ENCODE measurements at regions not wholly inside any gene's neighbourhood (a gene's known extent, or its start where the extent isn't known, plus 50 kb on each side); places are given as distances from the start of the nearest gene placed in this dataset.

- Histone ChIP-seq H3K4me1 (no peaks in the 10 kb centered on the region), H3K36me3 (no peaks in the 10 kb centered on the region), H3K27ac (no peak overlapping the region), H3K4me3 (no peak overlapping the region), H3K27me3 (no peaks in the 10 kb centered on the region), H3K9me3 (no peaks in the 10 kb centered on the region)
- TF ChIP-seq, protein P1, sequence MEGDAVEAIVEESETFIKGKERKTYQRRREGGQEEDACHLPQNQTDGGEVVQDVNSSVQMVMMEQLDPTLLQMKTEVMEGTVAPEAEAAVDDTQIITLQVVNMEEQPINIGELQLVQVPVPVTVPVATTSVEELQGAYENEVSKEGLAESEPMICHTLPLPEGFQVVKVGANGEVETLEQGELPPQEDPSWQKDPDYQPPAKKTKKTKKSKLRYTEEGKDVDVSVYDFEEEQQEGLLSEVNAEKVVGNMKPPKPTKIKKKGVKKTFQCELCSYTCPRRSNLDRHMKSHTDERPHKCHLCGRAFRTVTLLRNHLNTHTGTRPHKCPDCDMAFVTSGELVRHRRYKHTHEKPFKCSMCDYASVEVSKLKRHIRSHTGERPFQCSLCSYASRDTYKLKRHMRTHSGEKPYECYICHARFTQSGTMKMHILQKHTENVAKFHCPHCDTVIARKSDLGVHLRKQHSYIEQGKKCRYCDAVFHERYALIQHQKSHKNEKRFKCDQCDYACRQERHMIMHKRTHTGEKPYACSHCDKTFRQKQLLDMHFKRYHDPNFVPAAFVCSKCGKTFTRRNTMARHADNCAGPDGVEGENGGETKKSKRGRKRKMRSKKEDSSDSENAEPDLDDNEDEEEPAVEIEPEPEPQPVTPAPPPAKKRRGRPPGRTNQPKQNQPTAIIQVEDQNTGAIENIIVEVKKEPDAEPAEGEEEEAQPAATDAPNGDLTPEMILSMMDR (IDR thresholded peaks at IDR 0.05) = no peak
- DNase-seq (ENCODE audit: low spot score) = no peak
These were observed 386.7 kb downstream of the BRD1 start for GRCh38 chr22:49440931-49441330.

DNA sequence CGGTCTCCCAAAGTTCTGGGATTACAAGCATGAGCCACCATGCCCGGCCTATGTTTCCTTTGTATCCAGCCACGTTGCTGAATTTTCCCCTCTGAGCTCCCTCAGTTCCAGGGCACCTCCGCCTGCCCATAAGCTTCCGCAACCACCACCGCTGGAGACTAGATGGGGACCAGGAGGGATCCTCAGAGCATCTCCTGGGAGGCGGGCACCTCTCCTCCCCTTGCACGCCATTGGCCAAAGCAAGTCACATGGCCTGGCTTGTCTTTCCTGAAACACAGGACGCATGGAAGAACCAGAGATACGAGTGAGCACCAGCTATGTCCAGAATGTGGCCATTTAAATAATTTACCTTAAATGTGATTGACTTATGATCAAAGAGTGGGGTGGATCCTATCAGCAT, 388.3 kb downstream of the BRD1 start:
- DNase-seq (ENCODE audit: low spot score) = no peak
- no peaks in the 10 kb centered on the region for H3K4me1 ChIP-seq
- H3K36me3 ChIP-seq = no peaks in the 10 kb centered on the region
- no peak overlapping the region for H3K27ac ChIP-seq
- TF ChIP-seq, protein P1 (IDR thresholded peaks at IDR 0.05) = no peak
- H3K9me3 ChIP-seq = peaks cover 0 to 5% of the 10 kb centered on the region in 2 donors
- H3K4me3 ChIP-seq = no peak overlapping the region
- no peaks in the 10 kb centered on the region for H3K27me3 ChIP-seq

- H3K4me1 ChIP-seq = no peaks in the 10 kb centered on the region
- H3K27ac ChIP-seq = no peak overlapping the region
- H3K9me3 ChIP-seq = peaks cover 0 to 6% of the 10 kb centered on the region in 2 donors
- TF ChIP-seq, protein P1 (IDR thresholded peaks at IDR 0.05) = no peak
- no peaks in the 10 kb centered on the region for H3K36me3 ChIP-seq
- no peaks in the 10 kb centered on the region for H3K27me3 ChIP-seq
- no peak overlapping the region for H3K4me3 ChIP-seq
- no peak for DNase-seq (ENCODE audit: low spot score)
These were observed 389.7 kb downstream of the BRD1 start for GRCh38 chr22:49437956-49438355.

- Histone ChIP-seq H3K36me3 (no peaks in the 10 kb centered on the region), H3K4me3 (no peak overlapping the region), H3K27ac (no peak overlapping the region), H3K27me3 (no peaks in the 10 kb centered on the region), H3K9me3 (peaks cover 0 to 6% of the 10 kb centered on the region in 2 donors), H3K4me1 (no peaks in the 10 kb centered on the region)
- DNase-seq (ENCODE audit: low spot score) = no peak
- TF ChIP-seq, protein P1 (IDR thresholded peaks at IDR 0.05) = no peak
These were observed 390.3 kb downstream of the BRD1 start for GRCh38 chr22:49437356-49437755.

- no peak for DNase-seq (ENCODE audit: low spot score)
- Histone ChIP-seq H3K4me3 (no peak overlapping the region), H3K4me1 (no peaks in the 10 kb centered on the region), H3K27ac (no peak overlapping the region), H3K9me3 (peaks cover 0 to 6% of the 10 kb centered on the region in 2 donors), H3K27me3 (no peaks in the 10 kb centered on the region), H3K36me3 (no peaks in the 10 kb centered on the region)
- TF ChIP-seq, protein P1 (IDR thresholded peaks at IDR 0.05) = no peak
These were observed 391.6 kb downstream of the BRD1 start for GRCh38 chr22:49436056-49436455.

- Histone ChIP-seq H3K9me3 (peaks cover 0 to 6% of the 10 kb centered on the region in 2 donors), H3K4me3 (no peak overlapping the region), H3K4me1 (no peaks in the 10 kb centered on the region), H3K27me3 (no peaks in the 10 kb centered on the region), H3K36me3 (no peaks in the 10 kb centered on the region), H3K27ac (no peak overlapping the region)
- TF ChIP-seq, protein P1 (IDR thresholded peaks at IDR 0.05) = no peak
- no peak for DNase-seq (ENCODE audit: low spot score)
These were observed 392.1 kb downstream of the BRD1 start for GRCh38 chr22:49435596-49435995.

Data from right atrium auricular region (tissue), 2 donors.